ENCODE measurements at regions not wholly inside any gene's neighbourhood (a gene's known extent, or its start where the extent isn't known, plus 50 kb on each side); places are given as distances from the start of the nearest gene placed in this dataset.

DNA sequence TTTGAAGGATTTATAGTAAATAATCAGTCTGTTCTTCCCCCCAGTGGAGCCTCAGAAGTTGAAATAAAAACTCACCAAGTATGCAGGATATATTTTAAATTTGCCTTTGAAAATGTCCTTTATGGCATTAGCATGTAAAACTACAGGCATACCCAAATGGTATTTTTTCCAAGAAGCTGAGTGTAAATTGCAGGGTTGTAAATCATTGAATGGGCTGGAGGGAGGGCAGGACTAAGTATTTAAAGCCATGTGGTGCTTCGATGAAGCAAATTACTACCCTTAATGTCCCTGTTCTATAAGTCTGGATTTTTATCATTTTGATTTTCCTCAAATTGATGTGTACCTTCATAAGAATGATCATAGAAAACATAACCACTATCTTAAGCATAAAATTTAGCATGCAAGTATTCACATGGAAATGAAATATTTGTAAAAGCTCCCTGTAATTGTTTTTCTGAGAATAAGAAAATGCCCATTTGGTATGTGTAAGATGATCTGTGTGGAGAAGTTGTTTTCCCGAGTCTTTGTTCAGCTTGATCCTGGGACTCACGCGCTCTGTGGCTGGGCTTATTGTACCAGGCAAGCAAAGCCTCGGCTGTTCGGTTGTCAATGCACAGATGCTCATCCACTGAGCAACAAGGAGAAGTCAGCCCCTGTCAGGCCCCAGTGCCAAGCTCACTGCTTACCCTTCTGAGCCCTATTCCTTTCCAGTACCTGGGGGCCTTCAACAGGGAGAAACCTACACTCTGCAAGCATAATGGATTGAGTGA is 66.7 kb downstream of the CD164 start:
- Histone ChIP-seq H3K9me3 (ENCODE audit: severe bottlenecking) (no peaks in the 10 kb centered on the region), H3K27me3 (ENCODE audit: insufficient read depth, poor library complexity, severe bottlenecking) (no peaks in the 10 kb centered on the region), H3K27ac (ENCODE audit: poor library complexity, severe bottlenecking) (no peak overlapping the region), H3K36me3 (ENCODE audit: low read depth) (no peaks in the 10 kb centered on the region), H3K4me3 (ENCODE audit: severe bottlenecking) (no peak overlapping the region), H3K4me1 (ENCODE audit: insufficient read depth, poor library complexity, severe bottlenecking) (no peaks in the 10 kb centered on the region)
- DNase-seq (ENCODE audit: low spot score) = no peak
- TF ChIP-seq, protein P1, sequence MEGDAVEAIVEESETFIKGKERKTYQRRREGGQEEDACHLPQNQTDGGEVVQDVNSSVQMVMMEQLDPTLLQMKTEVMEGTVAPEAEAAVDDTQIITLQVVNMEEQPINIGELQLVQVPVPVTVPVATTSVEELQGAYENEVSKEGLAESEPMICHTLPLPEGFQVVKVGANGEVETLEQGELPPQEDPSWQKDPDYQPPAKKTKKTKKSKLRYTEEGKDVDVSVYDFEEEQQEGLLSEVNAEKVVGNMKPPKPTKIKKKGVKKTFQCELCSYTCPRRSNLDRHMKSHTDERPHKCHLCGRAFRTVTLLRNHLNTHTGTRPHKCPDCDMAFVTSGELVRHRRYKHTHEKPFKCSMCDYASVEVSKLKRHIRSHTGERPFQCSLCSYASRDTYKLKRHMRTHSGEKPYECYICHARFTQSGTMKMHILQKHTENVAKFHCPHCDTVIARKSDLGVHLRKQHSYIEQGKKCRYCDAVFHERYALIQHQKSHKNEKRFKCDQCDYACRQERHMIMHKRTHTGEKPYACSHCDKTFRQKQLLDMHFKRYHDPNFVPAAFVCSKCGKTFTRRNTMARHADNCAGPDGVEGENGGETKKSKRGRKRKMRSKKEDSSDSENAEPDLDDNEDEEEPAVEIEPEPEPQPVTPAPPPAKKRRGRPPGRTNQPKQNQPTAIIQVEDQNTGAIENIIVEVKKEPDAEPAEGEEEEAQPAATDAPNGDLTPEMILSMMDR (IDR thresholded peaks at IDR 0.05; ENCODE audit: poor library complexity, severe bottlenecking) = no peak
- no peak for ATAC-seq (ENCODE audit: low read depth)

DNA sequence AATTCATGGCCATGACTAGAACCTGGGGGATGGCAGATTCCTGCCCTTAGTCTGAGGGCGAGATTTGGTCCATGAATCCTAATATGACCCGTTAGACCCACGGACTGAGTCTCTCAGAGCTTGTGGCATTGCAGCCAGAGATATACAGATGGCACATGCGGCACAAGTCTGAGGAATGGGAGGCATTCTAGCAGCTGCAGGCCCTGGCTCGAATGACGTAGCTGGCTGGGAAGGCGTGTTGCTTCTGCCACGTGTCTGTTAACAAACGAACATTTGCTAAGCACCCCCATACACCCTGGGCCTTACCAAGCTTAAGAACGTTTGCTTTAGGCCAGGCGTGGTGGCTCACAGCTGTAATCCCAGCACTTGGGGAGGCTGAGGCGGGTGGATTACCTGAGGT is 68.0 kb downstream of the CD164 start:
- H3K36me3 ChIP-seq (ENCODE audit: low read depth) = no peaks in the 10 kb centered on the region
- no peak overlapping the region for H3K4me3 ChIP-seq (ENCODE audit: severe bottlenecking)
- TF ChIP-seq, protein P1 (IDR thresholded peaks at IDR 0.05; ENCODE audit: poor library complexity, severe bottlenecking) = no peak
- ATAC-seq (ENCODE audit: low read depth) (no peak), DNase-seq (ENCODE audit: low spot score) (no peak)
- H3K27me3 ChIP-seq (ENCODE audit: insufficient read depth, poor library complexity, severe bottlenecking) = no peaks in the 10 kb centered on the region
- no peak overlapping the region for H3K27ac ChIP-seq (ENCODE audit: poor library complexity, severe bottlenecking)
- no peaks in the 10 kb centered on the region for H3K4me1 ChIP-seq (ENCODE audit: insufficient read depth, poor library complexity, severe bottlenecking)
- no peaks in the 10 kb centered on the region for H3K9me3 ChIP-seq (ENCODE audit: severe bottlenecking)

DNA sequence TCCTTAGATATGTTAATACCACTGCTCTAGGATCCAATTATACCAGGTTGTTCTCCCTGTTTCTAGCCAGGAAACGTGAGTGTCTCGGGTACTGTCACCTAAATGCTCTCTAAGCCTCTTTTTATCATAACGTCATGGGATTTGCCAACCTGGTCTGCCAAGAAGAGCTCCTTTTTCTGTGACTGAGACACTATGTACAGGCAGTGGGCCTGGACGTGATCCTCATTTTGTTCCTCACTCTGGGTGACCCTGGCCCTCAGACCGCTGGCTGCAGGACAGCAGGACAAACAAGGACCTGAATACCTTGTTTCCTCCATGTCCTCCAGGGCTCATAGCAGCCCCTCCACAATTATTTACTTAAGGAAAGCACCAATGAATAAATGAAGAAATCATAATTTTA is 69.1 kb downstream of the CD164 start:
- no peaks in the 10 kb centered on the region for H3K36me3 ChIP-seq (ENCODE audit: low read depth)
- ATAC-seq (ENCODE audit: low read depth) (no peak), DNase-seq (ENCODE audit: low spot score) (no peak)
- TF ChIP-seq, protein P1 (IDR thresholded peaks at IDR 0.05; ENCODE audit: poor library complexity, severe bottlenecking) = no peak
- no peaks in the 10 kb centered on the region for H3K4me1 ChIP-seq (ENCODE audit: insufficient read depth, poor library complexity, severe bottlenecking)
- no peak overlapping the region for H3K27ac ChIP-seq (ENCODE audit: poor library complexity, severe bottlenecking)
- no peaks in the 10 kb centered on the region for H3K27me3 ChIP-seq (ENCODE audit: insufficient read depth, poor library complexity, severe bottlenecking)
- no peak overlapping the region for H3K4me3 ChIP-seq (ENCODE audit: severe bottlenecking)
- no peaks in the 10 kb centered on the region for H3K9me3 ChIP-seq (ENCODE audit: severe bottlenecking)

DNA sequence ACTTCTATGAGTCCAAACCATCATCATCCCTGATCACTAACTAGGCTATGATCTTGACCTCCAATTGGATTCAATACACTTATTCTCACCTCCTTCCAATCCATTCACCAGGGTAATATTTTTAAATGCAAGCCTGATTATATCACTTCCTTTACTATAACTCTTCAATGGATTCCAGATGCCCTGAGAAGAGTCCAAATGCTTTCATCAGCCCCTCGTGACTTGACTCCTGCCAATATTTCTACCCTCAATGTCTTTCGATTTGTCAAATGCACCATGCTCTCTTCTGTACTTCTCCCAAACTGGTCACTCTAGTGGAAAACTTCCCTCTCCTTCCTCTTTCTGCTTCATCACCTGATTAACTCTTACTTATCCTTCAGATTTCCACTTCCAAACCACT is 70.8 kb downstream of the CD164 start:
- Histone ChIP-seq H3K36me3 (ENCODE audit: low read depth) (no peaks in the 10 kb centered on the region), H3K4me1 (ENCODE audit: insufficient read depth, poor library complexity, severe bottlenecking) (no peaks in the 10 kb centered on the region), H3K27me3 (ENCODE audit: insufficient read depth, poor library complexity, severe bottlenecking) (no peaks in the 10 kb centered on the region), H3K9me3 (ENCODE audit: severe bottlenecking) (no peaks in the 10 kb centered on the region), H3K4me3 (ENCODE audit: severe bottlenecking) (no peak overlapping the region), H3K27ac (ENCODE audit: poor library complexity, severe bottlenecking) (no peak overlapping the region)
- ATAC-seq (ENCODE audit: low read depth) (no peak), DNase-seq (ENCODE audit: low spot score) (no peak)
- TF ChIP-seq, protein P1 (IDR thresholded peaks at IDR 0.05; ENCODE audit: poor library complexity, severe bottlenecking) = no peak

GRCh38 chr6:109309917-109310316 is 72.3 kb downstream of the CD164 start:
- no peak for ATAC-seq (ENCODE audit: low read depth)

More at GRCh38 chr6:109309917-109310316, 72.3 kb downstream of the CD164 start:
- H3K27me3 ChIP-seq (ENCODE audit: insufficient read depth, poor library complexity, severe bottlenecking) = no peaks in the 10 kb centered on the region
- no peak for DNase-seq (ENCODE audit: low spot score)
- TF ChIP-seq, protein P1 (IDR thresholded peaks at IDR 0.05; ENCODE audit: poor library complexity, severe bottlenecking) = no peak
- no peaks in the 10 kb centered on the region for H3K36me3 ChIP-seq (ENCODE audit: low read depth)
- no peaks in the 10 kb centered on the region for H3K9me3 ChIP-seq (ENCODE audit: severe bottlenecking)
- H3K27ac ChIP-seq (ENCODE audit: poor library complexity, severe bottlenecking) = no peak overlapping the region
- H3K4me3 ChIP-seq (ENCODE audit: severe bottlenecking) = no peak overlapping the region
- H3K4me1 ChIP-seq (ENCODE audit: insufficient read depth, poor library complexity, severe bottlenecking) = no peaks in the 10 kb centered on the region

Data from RWPE2 (cell line).